Trophoblast cell (in vitro differentiated cells and primary cell): ENCODE measurements at regions not wholly inside any gene's neighbourhood (a gene's known extent, or its start where the extent isn't known, plus 50 kb on each side); places are given as distances from the start of the nearest gene placed in this dataset.
A peak's percentile ranks its signal among the peaks of the same experiment; 100 is the strongest.

Experiments used
- DNase-seq, 2 donors: peaks; one replicate each; pipeline ENCODE4 v3.0.0-alpha.2; 2016
- H2AFZ ChIP-seq: 2 replicates; pipeline ENCODE4 v1.6.1; 2013; ENCODE audit warnings: low read length, moderate library complexity, mild to moderate bottlenecking; ENCODE audit not compliant: insufficient read depth, poor library complexity
- H2AK5ac ChIP-seq: 2 replicates; pipeline ENCODE4 v1.6.1; 2013; ENCODE audit warnings: mild to moderate bottlenecking, low read length
- H2BK120ac ChIP-seq: 2 replicates; pipeline ENCODE4 v1.6.1; 2013; ENCODE audit warnings: low read length, mild to moderate bottlenecking, moderate library complexity; ENCODE audit not compliant: insufficient read depth, poor library complexity
- H2BK12ac ChIP-seq: 2 replicates; pipeline ENCODE4 v1.6.1; 2013; ENCODE audit warnings: mild to moderate bottlenecking, low read length, moderate library complexity
- H2BK5ac ChIP-seq: 2 replicates; pipeline ENCODE4 v1.6.1; 2013; ENCODE audit warnings: low read length, low read depth, moderate library complexity, mild to moderate bottlenecking; ENCODE audit not compliant: poor library complexity
- H3K14ac ChIP-seq: 2 replicates; pipeline ENCODE4 v1.6.1; 2013; ENCODE audit warnings: mild to moderate bottlenecking, low read length
- H3K18ac ChIP-seq: 2 replicates; pipeline ENCODE4 v1.6.1; 2013; ENCODE audit warnings: mild to moderate bottlenecking, low read length
- H3K23ac ChIP-seq: 2 replicates; pipeline ENCODE4 v1.6.1; 2013; ENCODE audit warnings: low read length
- H3K27ac ChIP-seq: 2 replicates; pipeline ENCODE4 v1.5.1; 2013; ENCODE audit warnings: low read depth, mild to moderate bottlenecking, inconsistent platforms, low read length, moderate library complexity
- H3K27me3 ChIP-seq: 2 replicates; pipeline ENCODE4 v1.6.1; 2013; ENCODE audit warnings: inconsistent platforms, mild to moderate bottlenecking, low read length, moderate library complexity; ENCODE audit not compliant: insufficient read depth
- H3K36me3 ChIP-seq, 2 experiments: 1 replicate in 1 of 2; 2 replicates in 1 of 2; pipeline ENCODE4 v1.6.1; 2013; ENCODE audit warnings: low read length in 2 of 2, mild to moderate bottlenecking in 2 of 2, moderate library complexity in 1 of 2; ENCODE audit not compliant: insufficient read depth in 2 of 2, control insufficient read depth in 1 of 2
- H3K4ac ChIP-seq: 2 replicates; pipeline ENCODE4 v1.6.1; 2013; ENCODE audit warnings: low read depth, mild to moderate bottlenecking, low read length, moderate library complexity
- H3K4me1 ChIP-seq, 2 experiments: 1 replicate in 1 of 2; 2 replicates in 1 of 2; pipeline ENCODE4 v1.6.1; 2013; ENCODE audit warnings: low read length in 2 of 2, mild to moderate bottlenecking in 2 of 2, moderate library complexity in 1 of 2; ENCODE audit not compliant: insufficient read depth in 2 of 2, control insufficient read depth in 1 of 2
- H3K4me2 ChIP-seq: 2 replicates; pipeline ENCODE4 v1.6.1; 2013; ENCODE audit warnings: inconsistent platforms, mild to moderate bottlenecking, low read length, moderate library complexity
- H3K4me3 ChIP-seq: 2 replicates; pipeline ENCODE4 v1.5.1; 2013; ENCODE audit warnings: mild to moderate bottlenecking, low read depth, low read length, inconsistent platforms
- H3K79me1 ChIP-seq: one replicate; pipeline ENCODE4 v1.6.1; 2013; ENCODE audit warnings: low read length
- H3K79me2 ChIP-seq: 2 replicates; pipeline ENCODE4 v1.6.1; 2013; ENCODE audit warnings: low read length, mild to moderate bottlenecking; ENCODE audit not compliant: control insufficient read depth, insufficient read depth, poor library complexity
- H3K9ac ChIP-seq: 2 replicates; pipeline ENCODE4 v1.6.1; 2013; ENCODE audit warnings: mild to moderate bottlenecking, low read length
- H3K9me3 ChIP-seq: 2 replicates; pipeline ENCODE4 v1.6.1; 2013; ENCODE audit warnings: low read depth, mild to moderate bottlenecking, control low read depth, inconsistent platforms, low read length; ENCODE audit not compliant: insufficient read depth
- H4K12ac ChIP-seq: 2 replicates; pipeline ENCODE4 v1.6.1; 2013; ENCODE audit warnings: low read depth, mild to moderate bottlenecking, low read length, moderate library complexity
- H4K8ac ChIP-seq: 2 replicates; pipeline ENCODE4 v1.6.1; 2013; ENCODE audit warnings: low read depth, mild to moderate bottlenecking, low read length, moderate library complexity
- H4K91ac ChIP-seq: one replicate; pipeline ENCODE4 v1.6.1; 2013; ENCODE audit warnings: low read depth, mild to moderate bottlenecking, low read length, moderate library complexity
- WGBS: extraction: QIAGEN DNeasy Blood & Tissue Kit; methylation state at CpG from one replicate; pipeline ENCODE4 v1.1.7; 2013; ENCODE audit warnings: missing lambda C conversion rate; ENCODE audit not compliant: insufficient read length, insufficient coverage; ENCODE audit errors: extremely low coverage; 5-methylcytosine and 5-hydroxymethylcytosine counted together

DNA sequence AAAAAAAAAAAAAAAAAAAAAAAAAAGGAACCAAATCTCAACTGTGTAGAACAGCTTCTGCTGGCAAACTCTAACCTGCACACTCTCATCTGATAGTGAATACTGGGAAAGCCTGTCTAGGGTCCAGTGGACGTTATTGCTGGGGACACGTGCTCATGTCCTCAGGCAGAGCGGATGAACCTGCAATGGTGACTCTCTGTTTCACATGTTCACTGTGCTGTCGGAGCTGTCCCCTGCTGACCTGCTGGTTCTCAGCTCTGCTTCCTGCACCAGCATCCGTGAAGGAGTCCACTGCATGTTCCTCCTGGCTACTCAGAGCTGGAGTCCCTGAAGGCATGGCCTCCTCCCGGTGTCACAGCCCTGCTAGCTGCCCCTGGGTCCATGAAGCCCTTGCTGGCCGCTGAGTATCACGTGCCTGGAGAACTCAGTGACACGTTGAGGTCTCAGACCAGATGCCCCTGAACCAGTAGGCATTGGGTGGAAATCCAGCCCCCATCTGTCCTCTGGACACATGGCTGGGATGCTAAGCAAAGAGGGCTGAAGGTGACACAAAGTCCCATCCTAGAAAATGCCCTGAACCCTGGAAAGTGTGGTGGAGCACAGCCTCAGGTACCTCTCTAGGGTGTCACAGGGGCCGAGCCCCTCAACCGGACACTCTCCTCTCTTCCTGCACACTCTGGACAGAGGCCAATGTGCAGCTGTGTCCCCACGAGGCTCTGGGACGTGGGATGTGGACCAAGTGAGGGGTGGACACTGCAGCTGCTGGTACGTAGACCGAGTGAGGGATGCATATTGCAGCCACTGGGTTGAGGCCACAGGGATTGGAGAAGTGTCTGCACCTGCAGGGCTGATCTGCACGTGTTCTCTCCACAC lies 54.9 kb upstream of the FRMD1 start:
- no peak for DNase-seq
- H3K27me3 ChIP-seq: no peaks in the 10 kb centered on the region
- H3K79me1 ChIP-seq: no peaks in the 10 kb centered on the region
- no peak overlapping the region for H3K9ac ChIP-seq
- no peak overlapping the region for H3K4me3 ChIP-seq
- H3K14ac ChIP-seq: no peak overlapping the region
- no peaks in the 10 kb centered on the region for H3K9me3 ChIP-seq
- no peak overlapping the region for H2BK5ac ChIP-seq
- H3K36me3 ChIP-seq: no peaks in the 10 kb centered on the region
- no peak overlapping the region for H2AFZ ChIP-seq
- H3K79me2 ChIP-seq: no peaks in the 10 kb centered on the region
- no peak overlapping the region for H3K18ac ChIP-seq
- no peak overlapping the region for H3K27ac ChIP-seq
- H3K4ac ChIP-seq: no peak overlapping the region
- no CpG with 5 or more reads among the region's 16 CpGs for WGBS
- H4K12ac ChIP-seq: no peak overlapping the region
- no peak overlapping the region for H4K91ac ChIP-seq
- no peak overlapping the region for H3K23ac ChIP-seq
- H2BK120ac ChIP-seq: no peak overlapping the region
- peaks cover 3 to 13% of the 10 kb centered on the region in 2 experiments for H3K4me1 ChIP-seq
- H4K8ac ChIP-seq: no peak overlapping the region
- no peak overlapping the region for H2AK5ac ChIP-seq
- H3K4me2 ChIP-seq: no peak overlapping the region
- no peak overlapping the region for H2BK12ac ChIP-seq

DNA sequence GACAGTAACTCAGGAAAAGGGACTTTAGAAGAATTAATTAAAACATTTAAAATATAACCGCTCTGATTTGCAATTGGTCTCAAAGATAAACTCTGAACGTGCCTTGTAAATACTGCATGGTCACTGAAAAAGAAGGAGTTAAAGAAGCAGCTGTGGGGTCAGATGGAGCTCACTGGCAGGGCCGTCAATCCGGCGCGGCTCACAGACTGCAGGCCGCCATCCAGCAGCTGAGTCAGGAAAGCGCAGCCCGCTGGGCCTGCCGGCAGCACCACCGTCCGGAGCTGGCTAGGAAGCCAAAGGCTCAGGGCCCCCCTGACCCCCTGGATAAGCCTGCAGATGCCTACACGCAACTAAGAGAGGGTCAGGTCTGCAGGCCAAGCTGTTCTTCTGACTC lies 54.2 kb upstream of the FRMD1 start:
- Histone ChIP-seq H2AFZ (no peak overlapping the region), H3K4me1 (peaks cover 3 to 13% of the 10 kb centered on the region in 2 experiments), H2BK12ac (no peak overlapping the region), H3K79me2 (no peaks in the 10 kb centered on the region), H3K79me1 (no peaks in the 10 kb centered on the region), H3K36me3 (no peaks in the 10 kb centered on the region), H4K8ac (no peak overlapping the region), H4K12ac (no peak overlapping the region), H3K9me3 (no peaks in the 10 kb centered on the region), H3K4me2 (peak overlapping the region; percentile 12), H2AK5ac (no peak overlapping the region), H3K27me3 (no peaks in the 10 kb centered on the region), H3K27ac (no peak overlapping the region), H2BK120ac (no peak overlapping the region), H3K4me3 (no peak overlapping the region), H3K23ac (no peak overlapping the region), H3K18ac (no peak overlapping the region), H3K4ac (no peak overlapping the region), H3K14ac (no peak overlapping the region), H3K9ac (no peak overlapping the region), H2BK5ac (no peak overlapping the region), H4K91ac (no peak overlapping the region)
- WGBS: no CpG with 5 or more reads among the region's 13 CpGs
- DNase-seq: no peak

DNA sequence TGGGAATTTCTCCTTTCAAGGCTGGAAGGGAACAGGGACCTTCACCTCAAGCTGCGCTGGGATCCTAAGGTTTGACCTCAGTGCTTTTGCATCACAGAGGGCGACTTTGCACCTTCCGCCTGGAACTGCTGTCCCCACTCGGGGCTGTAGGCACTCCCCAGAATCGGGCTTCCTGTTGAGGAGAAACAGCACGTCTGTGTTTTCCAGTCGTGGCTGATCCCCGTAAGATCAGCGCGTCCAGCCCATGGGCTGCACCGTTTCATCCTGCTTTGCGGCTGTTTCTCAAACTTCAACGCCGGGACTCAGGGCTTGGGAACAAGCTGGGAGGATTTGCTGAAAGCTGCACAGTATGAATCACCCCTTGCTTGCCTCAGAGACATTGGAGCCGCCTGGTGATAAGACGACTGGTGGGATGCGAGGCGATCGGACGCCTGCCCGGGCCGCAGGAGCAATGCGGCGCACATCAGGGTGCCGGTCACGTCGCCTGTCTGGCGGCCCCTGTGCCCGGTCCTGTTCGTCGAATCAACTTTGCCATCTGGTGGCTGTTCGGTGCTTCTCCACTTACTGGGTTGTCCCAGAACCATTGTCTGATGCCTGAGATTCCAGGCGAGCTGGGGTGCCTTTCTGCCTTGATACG lies 53.6 kb upstream of the FRMD1 start:
- Histone ChIP-seq H4K12ac (no peak overlapping the region), H3K9ac (no peak overlapping the region), H2BK12ac (no peak overlapping the region), H4K8ac (no peak overlapping the region), H3K4ac (no peak overlapping the region), H2BK5ac (no peak overlapping the region), H2BK120ac (no peak overlapping the region), H3K18ac (no peak overlapping the region), H3K23ac (no peak overlapping the region), H3K79me1 (no peaks in the 10 kb centered on the region), H3K14ac (no peak overlapping the region), H3K79me2 (no peaks in the 10 kb centered on the region), H4K91ac (no peak overlapping the region), H3K4me2 (peak overlapping the region; percentile 12), H3K4me3 (no peak overlapping the region), H3K36me3 (no peaks in the 10 kb centered on the region), H2AFZ (no peak overlapping the region), H3K4me1 (peaks cover 3 to 13% of the 10 kb centered on the region in 2 experiments), H3K27me3 (no peaks in the 10 kb centered on the region), H3K9me3 (no peaks in the 10 kb centered on the region), H3K27ac (no peak overlapping the region), H2AK5ac (no peak overlapping the region)
- peak in 1 of 2 donors; percentile 60 for DNase-seq
- no CpG with 5 or more reads among the region's 34 CpGs for WGBS

DNA sequence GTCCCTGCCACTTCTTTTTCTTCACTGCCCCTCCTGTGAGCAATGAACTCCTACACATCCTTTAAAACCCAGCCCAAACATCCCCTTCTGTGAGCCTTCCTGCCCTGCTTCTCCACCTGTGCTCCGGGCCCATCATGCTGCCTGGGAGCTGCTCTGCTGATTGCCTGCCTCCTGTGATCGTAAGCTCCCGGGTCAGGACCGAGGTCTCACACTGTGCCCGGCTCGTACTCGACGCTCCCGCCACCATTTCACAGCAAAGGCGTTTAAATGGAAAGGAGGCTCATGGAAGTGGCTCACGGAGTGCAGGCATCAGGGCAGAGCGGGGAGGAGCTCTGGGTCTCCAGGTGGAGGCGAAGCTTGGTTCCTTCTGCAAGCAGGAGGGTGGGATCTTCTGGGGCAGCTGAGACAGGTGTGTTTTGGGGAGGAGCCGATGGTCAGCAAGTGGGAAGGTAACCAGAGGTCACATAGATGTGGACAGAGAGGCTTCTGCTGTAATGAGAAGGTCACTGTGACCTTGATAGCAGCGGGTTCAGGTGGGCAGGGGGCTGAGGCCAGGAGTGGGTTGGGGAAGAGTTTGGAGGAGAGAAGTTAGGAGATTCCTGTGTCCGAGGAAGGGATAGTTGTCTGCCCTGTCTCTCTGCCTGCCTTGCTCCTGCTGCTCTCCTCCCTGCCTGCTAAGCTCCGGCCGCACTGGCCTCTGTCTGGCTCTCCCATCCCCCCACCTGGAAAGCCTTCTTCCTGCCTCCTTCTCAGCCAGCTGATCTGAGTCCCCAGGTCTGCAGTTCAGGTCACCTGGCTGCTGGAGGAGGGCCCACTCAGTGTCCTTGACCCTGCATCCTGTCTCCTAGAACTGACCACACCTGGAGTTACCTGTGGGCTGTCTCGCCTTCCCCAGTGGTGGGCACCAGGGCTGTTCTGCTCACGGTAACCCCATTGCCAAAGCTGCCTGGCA lies 52.7 kb upstream of the FRMD1 start:
- H3K23ac ChIP-seq: no peak overlapping the region
- no peak overlapping the region for H4K8ac ChIP-seq
- WGBS: no CpG with 5 or more reads among the region's 20 CpGs

More for the DNA sequence above, 52.7 kb upstream of the FRMD1 start:
- no peak for DNase-seq
- H2BK12ac ChIP-seq: no peak overlapping the region
- H3K9me3 ChIP-seq: no peaks in the 10 kb centered on the region
- H4K91ac ChIP-seq: no peak overlapping the region
- H3K36me3 ChIP-seq: no peaks in the 10 kb centered on the region
- H3K9ac ChIP-seq: no peak overlapping the region
- H3K27ac ChIP-seq: no peak overlapping the region
- H3K79me1 ChIP-seq: no peaks in the 10 kb centered on the region
- H3K4me3 ChIP-seq: no peak overlapping the region
- no peak overlapping the region for H2AK5ac ChIP-seq
- no peak overlapping the region for H3K18ac ChIP-seq
- no peak overlapping the region for H2AFZ ChIP-seq
- H4K12ac ChIP-seq: no peak overlapping the region
- no peak overlapping the region for H2BK120ac ChIP-seq
- no peak overlapping the region for H2BK5ac ChIP-seq
- H3K27me3 ChIP-seq: no peaks in the 10 kb centered on the region
- H3K4me2 ChIP-seq: no peak overlapping the region
- H3K4ac ChIP-seq: no peak overlapping the region
- peaks cover 3 to 13% of the 10 kb centered on the region in 2 experiments for H3K4me1 ChIP-seq
- H3K79me2 ChIP-seq: no peaks in the 10 kb centered on the region
- no peak overlapping the region for H3K14ac ChIP-seq
